ENCODE measurements at regions not wholly inside any gene's neighbourhood (a gene's known extent, or its start where the extent isn't known, plus 50 kb on each side); places are given as distances from the start of the nearest gene placed in this dataset.
"Not testable (repeated sequence)": the region's sequence is repeated elsewhere in the genome, so short reads cannot be mapped to it uniquely, and the experiment has no call there.

DNA sequence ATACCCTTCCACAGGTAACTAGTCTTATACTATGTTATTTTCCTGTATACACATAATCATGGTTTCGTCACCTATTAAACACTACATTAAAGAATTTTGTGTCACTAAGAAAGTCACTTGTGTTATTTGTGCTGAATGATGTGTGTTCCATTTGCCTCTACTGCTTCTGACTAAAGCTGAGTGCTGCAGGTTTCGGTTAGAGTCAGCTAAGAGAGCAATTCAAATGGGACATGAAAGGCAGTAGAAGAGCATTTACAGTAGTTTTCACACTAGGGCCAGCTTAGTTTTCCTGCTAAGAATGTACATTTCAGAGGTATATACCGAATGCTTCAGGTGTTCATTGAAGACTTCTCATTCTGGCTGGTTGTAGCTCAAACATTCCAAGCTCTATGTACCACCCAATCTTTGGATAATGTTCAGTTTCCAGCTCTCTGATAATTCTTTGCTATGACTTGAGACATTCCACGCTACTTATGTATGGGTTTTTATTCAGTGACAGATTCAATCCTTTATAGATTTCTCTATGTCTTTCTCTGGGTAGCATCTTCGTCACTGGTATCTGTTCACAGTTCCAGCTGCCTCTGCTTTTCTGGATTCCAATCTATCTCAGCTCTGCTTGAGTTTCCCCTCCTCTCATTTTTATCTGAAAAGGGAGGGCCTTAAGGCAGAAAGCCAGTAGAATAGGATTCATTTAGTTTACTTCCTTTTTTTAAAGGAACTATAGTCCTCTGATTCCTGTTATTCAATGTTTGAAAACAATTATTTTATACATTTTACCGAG, 164.4 kb downstream of the CXXC4 start:
- no peak for DNase-seq (ENCODE audit: low spot score)
- no peak for FAIRE-seq

DNA sequence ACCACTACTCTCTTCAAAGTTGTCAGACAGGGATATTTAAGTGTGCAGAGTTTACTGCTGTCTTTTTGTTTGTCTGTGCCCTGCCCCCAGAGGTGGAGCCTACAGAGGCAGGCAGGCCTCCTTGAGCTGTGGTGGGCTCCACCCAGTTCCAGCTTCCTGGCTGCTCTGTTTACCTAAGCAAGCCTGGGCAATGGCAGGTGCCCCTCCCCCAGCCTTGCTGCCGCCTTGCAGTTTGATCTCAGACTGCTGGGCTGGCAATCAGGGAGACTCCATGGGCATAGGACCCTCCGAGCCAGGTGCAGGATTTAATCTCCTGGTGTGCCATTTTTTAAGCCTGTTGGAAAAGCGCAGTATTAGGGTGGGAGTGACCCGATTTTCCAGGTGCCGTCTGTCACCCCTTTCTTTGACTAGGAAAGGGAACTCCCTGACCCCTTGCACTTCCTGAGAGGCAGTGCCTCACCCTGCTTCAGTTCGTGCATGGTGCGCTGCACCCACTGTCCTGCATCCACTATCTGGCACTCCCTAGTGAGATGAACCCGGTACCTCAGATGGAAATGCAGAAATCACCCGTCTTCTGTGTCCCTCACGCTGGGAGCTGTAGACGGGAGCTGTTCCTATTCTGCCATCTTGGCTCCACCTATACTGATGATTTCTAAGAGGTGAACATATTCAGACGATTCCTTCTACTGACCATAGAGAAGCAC, 167.6 kb downstream of the CXXC4 start:
- not testable (repeated sequence) for FAIRE-seq; DNase-seq (ENCODE audit: low spot score)

DNA sequence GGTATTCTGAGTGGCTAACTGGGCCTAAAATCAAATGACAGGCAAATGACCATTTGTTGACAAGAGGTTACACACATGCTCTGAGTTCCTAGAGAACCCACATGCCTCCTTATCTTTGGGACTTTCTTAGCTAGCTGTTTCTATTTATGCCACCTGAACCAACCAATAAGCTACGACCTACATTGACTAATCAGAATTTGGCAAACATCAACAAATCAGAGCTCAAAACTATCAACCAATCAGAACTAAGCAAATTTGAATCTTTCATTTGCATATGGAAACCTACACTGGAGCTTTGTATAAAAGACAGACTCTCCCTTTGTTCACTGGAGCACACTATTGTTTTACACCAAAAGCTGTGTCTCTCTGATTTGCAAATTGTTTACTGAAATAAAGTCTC, 192.0 kb downstream of the CXXC4 start:
- FAIRE-seq (no peak), DNase-seq (ENCODE audit: low spot score) (no peak)

DNA sequence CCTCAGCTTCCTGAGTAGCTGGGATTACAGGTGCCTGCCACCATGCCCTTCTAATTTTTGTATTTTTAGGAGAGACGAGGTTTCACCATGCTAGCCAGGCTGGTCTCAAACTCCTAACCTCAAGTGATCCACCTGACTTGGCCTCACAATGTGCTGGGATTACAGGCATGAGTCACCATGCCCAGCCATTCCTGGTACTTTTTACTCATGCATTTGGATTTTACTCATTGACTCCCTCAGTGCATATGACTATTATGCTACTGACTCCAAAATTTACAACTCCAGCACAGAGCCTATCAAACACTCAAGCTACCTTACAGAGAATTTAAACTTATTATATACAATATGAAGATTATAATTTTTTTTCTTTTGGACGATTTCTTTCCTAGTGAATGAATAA, 199.9 kb downstream of the CXXC4 start:
- DNase-seq (ENCODE audit: low spot score) (no peak), FAIRE-seq (no peak)

DNA sequence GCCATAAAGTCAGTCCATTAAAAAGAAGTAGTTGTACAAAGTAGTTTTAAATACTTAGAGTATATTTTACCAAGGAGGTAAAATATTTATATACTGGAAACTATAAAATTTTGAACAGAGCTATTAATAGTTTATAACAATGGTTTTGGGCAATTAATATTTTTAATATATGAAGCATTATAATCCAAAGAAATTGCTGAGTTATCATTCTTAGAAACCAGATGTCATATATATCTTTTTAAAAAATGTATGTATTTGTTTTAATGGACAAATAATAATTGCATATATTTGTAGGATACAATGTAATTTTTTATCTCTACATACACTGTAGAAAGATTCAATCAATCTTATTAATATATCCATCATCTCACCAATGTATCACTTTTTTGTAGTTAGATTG, 207.8 kb downstream of the CXXC4 start:
- DNase-seq (ENCODE audit: low spot score) (no peak), FAIRE-seq (no peak)

DNA sequence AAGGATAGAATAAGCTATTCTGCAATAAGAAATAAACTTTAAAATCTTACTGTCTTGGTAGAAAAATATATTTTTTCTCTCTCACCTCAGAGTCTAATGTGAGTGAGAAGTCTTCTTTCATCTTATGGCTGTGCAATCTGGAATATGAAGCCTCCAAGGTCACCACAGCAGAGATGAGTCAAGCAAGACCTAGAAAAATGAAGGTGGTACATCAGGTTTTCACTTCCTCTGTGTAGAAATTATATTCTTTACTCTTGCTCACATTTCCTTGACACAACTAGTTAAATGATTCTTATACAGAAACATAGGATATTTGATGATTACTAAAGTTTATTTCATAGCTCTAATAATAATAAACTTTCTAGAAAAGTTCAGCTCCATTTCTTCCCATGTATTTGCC, 211.4 kb downstream of the CXXC4 start:
- FAIRE-seq (no peak), DNase-seq (ENCODE audit: low spot score) (no peak)

DNA sequence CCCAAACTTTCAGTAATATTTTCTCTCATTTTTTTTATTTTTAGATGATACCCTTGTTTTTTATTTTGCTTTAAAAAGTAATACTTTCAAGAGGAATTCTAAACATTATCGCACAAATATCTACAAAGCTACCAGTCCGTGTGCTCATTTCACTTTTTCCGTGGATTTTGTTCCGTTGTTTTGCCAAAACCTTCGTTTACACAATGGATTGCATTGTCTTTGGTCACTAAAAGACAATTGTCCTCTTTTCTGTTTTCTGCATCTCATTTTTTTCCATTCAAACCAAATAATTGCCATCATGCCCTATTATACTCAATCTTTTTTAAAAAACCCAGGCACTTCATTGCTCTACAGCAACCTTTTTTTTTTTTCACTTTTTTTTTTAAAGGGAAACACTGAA, 214.9 kb downstream of the CXXC4 start:
- no peak for FAIRE-seq
- DNase-seq (ENCODE audit: low spot score): no peak

DNA sequence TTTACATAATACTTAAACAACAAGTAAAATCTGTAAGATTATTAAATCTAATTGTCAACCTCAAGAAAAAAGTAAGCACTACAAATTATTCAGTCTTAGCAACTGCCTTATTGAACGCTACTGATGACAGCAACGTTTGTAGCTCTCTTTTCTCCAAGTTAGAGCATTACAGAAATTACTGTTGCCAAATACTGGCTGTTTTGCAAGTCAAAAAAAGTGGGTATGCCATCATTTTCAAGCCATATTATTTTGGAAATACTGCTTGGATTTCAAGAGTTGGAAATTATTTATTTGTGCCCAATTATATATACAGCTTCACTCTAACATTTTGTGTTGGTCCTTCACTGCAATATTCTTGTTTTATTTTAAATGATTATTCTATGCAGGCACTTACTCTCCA, 221.7 kb downstream of the CXXC4 start:
- FAIRE-seq (no peak), DNase-seq (ENCODE audit: low spot score) (no peak)

DNA sequence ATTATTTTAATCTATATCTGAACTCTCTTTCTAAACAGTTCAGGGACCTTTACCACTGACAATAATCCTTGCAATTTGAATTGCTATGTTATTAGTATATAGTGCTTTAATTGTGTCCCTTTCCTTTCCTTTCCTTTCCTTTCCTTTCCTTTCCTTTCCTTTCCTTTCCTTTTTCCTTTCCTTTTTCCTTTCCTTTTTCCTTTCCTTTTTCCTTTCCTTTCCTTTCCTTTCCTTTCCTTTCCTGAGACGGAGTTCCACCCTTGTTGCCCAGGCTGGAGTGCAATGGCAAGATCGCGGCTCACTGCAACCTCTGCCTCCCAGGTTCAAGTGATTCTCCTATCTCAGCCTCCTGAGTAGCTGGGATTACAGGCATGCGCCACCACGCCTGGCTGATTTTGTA, 225.1 kb downstream of the CXXC4 start:
- DNase-seq (ENCODE audit: low spot score); FAIRE-seq: not testable (repeated sequence)

DNA sequence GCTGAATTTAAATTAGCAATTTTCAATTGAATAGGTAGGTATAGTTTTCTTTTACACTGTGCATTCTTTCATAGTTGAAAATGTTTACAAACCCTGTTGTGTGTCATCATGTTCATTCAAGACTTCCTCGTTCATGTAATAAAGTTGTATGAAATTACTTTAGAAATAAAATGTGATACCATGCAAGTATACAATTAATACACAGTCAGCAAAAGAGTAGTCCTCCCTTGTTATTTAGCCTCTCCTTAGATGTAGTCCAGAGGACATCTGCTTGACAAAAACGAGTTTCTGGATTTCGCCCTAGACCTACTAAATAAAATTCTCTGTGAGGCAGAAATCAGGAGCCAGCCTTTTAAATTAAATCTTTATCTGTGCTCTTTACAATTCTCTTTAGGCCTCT, 231.6 kb downstream of the CXXC4 start:
- no peak for FAIRE-seq
- no peak for DNase-seq (ENCODE audit: low spot score)

DNA sequence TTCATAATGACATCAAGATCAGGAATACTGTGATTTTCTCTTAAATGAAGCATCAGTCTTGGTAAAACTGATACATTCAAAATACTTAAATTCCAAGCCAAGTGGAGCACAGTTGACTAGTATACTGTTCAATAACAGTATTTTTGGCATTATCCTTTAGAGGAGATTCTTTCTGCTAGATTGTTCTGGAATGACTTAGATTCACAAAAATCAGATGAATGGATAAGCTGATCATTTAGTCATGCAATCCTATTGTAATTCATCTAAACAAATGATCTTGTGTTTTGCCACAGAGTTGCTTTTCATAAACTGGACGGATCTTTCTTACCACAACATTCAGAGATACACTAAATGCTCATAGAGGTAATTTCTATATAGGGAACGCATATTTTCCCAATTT, 232.0 kb downstream of the CXXC4 start:
- DNase-seq (ENCODE audit: low spot score): no peak
- FAIRE-seq: no peak

DNA sequence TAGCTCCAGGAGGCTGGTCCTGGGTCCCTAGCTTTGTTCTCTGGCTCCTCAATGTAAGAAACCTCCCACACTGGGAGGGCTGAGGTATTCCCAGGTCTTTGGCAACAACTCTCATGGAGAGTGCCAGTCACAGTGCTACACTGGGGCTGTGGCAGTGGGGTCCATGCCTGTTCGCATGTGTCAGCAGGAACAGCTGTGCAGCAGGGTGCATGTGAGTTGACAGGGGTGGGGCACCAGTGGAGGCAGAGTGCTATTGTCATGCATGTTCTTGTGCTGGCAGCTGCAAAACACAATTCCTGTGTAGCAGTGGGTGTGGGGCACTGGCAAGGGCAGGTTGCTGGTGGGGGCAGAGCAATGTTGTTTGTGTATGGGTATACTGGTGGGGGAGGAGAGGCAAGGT, 246.0 kb downstream of the CXXC4 start:
- no peak for FAIRE-seq
- DNase-seq (ENCODE audit: low spot score): no peak

DNA sequence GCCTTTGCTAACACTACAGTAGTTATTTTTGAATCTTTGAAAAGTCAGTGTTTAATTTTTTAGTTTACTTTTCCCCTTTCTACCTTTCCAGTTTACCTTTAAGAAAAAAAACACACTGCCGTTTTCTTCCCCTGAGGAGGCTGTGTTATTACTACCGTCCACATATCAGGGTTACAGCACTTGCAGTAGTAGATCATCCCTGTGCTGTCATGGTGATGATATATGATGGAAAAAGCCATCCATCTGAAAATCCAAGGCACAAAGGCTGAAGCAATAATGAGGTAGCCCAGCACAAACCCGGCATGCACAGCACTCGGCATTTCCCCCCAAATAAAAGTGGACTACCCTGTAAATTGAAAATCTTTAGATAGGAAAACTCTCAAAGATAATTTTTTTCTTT, 258.7 kb downstream of the CXXC4 start:
- DNase-seq (ENCODE audit: low spot score) (no peak), FAIRE-seq (no peak)

DNA sequence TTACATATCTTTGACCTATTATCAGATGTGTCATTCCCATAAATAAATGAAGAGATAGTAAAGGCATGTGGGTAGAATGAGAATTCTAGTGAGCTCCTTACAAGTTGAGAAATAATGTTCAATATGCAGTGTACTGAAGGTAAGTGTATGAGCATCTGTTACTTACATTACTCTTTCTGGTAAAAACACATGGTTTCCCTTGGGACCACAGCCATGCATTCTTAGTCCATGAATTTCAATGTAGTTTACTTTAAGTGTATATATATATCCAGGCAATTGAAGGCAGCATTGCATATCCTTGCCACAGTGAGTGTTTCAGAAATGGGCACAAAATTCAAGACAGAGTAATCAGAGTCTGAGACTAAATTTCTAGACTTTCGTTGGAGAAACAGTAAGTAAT, 277.2 kb downstream of the CXXC4 start:
- FAIRE-seq (no peak), DNase-seq (ENCODE audit: low spot score) (no peak)

DNA sequence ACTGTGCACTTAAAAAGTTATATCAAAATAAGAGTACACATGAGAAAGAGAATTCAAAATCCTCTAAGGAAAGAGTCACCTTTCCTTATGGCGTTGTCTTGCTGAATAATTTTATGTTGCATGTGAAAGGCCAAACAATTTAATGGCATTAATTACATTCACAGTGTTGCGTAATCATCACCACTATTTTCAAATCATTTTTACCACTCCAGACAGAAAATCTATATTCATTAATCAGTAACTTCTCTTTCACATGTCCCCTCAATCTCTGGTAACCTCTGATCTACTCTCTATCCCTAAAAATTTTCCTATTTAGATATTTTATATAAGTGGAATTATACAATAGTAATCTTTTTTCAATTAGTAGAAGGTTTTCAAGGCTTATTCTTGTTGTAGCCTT, 283.0 kb downstream of the CXXC4 start:
- no peak for FAIRE-seq
- no peak for DNase-seq (ENCODE audit: low spot score)

DNA sequence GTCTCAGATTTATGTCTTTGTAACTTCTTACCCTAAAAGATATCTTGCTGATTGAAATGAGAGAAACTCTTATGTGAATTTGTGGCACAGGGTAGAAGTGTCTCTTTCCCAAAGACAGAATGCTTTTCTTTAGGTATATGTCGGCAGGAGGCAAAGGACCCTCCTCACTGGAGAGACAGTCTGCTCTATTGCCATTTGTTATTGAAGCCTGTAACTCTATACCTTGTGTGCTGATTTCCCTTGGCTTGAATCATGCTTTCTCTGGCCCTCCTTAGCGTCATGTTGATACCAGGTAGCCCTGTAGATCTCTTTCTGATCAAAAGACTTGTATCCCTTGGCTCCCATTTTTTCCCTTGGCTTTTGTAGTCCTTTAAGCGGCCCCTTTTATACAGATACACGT, 284.3 kb downstream of the CXXC4 start:
- DNase-seq (ENCODE audit: low spot score) (no peak), FAIRE-seq (no peak)

DNA sequence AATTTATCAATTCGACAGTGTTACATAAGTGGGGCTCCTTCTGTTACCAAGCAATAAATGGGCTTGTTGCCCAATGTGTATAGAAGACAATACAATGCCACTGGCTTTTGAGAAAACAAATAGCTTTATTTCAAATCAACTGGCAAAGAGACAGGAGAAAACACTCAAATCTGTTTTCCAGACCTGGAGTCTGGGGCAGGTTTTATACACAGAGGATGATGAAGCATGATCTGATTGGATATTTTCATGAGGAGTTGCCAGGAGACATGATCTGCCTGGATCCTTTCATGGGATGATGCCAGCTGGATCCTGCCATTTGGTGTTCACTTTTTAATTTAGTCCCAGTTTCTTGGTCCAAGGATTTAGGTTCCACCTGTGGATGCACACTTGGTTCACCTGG, 287.9 kb downstream of the CXXC4 start:
- no peak for DNase-seq (ENCODE audit: low spot score)
- FAIRE-seq: no peak

DNA sequence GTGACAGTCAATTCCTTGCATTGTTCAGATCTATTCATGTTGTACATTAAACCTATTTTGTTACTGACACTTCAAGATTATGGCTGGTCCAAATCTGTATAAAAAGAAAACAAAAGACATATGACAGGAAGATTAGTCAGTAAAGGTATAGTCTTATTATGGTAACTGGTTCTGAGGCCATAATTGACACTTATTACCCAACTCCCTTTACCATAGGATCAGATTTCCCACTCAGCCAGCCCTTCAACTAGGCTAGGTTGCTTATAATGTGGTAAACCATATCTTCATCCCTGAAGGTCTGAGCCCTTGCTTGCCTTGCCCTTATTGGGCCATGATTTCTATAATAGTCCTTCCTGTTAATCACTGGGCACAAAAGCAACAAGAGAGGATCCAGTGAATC, 289.6 kb downstream of the CXXC4 start:
- FAIRE-seq (no peak), DNase-seq (ENCODE audit: low spot score) (no peak)

DNA sequence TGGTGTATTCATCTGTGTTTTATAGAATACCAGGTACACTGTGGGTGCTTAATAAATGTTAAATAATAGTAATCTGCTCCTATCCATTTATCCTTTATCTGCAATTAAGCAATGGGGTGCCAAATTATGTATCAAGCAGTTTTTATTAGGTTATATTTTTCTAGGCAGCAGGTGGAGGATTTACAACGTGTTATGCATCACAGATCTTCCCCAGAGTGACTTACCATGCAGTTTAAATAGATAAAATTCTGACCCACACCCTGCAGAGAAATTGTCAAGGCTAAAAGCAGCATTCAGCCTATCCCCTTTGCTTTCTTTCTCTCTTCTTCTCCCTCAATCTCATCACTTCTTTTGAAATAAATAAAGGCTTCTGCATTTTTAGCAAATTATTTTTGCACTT, 306.4 kb downstream of the CXXC4 start:
- DNase-seq (ENCODE audit: low spot score) (no peak), FAIRE-seq (no peak)

DNA sequence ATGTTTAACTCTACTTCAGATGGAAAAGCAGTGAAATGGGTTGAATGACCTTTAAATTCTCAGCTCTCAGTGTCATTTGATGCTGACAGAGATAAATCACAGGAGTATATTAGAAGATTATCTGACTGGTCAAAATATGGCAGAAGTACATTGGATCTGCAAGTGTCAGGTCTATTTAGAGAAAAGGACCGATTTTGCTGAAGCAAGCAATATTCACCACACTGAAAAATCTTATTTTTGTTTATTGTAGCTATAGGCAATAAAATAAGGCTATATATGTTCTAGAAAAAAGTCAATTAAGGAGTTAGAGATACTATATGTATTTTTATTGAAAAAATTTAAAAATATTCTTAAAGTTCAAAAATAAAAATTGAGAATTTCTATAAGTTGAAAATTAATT, 325.3 kb downstream of the CXXC4 start:
- no peak for FAIRE-seq
- no peak for DNase-seq (ENCODE audit: low spot score)

DNA sequence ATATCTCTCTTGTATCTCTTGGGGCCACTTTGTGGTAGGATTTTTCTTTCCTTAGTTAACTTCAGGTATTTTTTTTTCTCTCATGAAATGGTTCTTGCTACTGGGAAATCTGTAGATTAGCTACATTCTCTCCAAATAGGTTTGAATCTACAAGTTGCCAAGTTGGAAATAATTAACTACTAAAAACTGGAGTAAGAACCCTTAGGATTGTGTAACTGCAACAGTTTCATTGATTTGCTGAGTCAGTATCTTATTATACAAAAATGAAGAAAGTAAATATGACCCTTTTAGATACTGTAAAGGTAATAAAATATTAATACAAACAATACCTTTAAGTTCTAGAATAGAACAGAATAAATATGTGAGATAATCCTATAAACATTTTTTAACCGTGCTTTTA, 327.9 kb downstream of the CXXC4 start:
- FAIRE-seq: no peak
- no peak for DNase-seq (ENCODE audit: low spot score)

DNA sequence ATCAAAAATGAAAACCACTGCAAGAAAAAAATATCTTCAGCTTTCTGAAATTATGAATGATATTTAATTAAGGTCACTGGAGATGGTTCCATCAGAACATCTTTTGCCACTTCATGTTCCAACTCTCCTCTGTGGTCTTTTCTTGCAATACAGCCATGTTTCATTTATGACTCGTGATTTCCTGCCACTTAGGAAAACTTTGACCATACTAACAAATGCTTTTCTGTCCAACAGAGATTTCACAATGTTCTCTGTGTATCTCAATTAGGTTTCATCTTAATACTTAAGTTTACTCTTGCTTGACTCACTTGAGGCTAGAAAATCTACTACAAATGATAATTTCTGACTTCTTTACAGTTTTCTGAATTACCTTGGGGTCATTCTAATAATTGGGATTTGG, 330.9 kb downstream of the CXXC4 start:
- DNase-seq (ENCODE audit: low spot score) (no peak), FAIRE-seq (no peak)

DNA sequence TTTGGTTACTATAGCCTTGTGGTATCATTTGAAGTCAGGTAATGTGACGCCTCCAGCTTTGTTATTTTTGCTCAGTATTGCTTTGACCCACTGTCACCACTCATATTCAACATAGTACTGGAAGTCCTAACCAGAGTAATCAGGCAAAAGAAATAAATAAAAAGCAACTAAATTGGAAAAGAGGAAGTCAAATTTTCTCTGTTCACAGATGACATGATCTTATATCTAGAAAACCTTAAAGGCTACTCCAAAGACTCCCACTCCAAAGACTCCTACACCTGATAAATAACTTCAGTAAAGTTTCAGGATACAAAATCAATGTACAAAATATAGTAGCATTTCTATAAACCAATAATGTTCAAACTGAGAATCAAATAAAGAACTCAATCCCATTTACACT, 348.6 kb downstream of the CXXC4 start:
- FAIRE-seq (no peak), DNase-seq (ENCODE audit: low spot score) (no peak)

Measured in RCC 7860 (cell line).